HG03139 (cell line): ENCODE measurements at regions not wholly inside any gene's neighbourhood (a gene's known extent, or its start where the extent isn't known, plus 50 kb on each side); places are given as distances from the start of the nearest gene placed in this dataset.
"Not testable (repeated sequence)": the region's sequence is repeated elsewhere in the genome, so short reads cannot be mapped to it uniquely, and the experiment has no call there.

Source experiments
- ATAC-seq: cut with Tn5 transposase; IDR thresholded peaks from one replicate; pipeline ENCODE4 v1.9.1; 2021; ENCODE audit not compliant: unreplicated experiment

GRCh38 chr7:121745856-121746255 lies 127.1 kb upstream of the PTPRZ1 start:
- no peak for ATAC-seq

- no peak for ATAC-seq
Measured at GRCh38 chr7:121744877-121745276, 128.1 kb upstream of the PTPRZ1 start.

GRCh38 chr7:121744319-121744718 lies 128.6 kb upstream of the PTPRZ1 start:
- ATAC-seq: no peak

GRCh38 chr7:121741896-121742295 lies 131.1 kb upstream of the PTPRZ1 start:
- ATAC-seq: no peak

- ATAC-seq: no peak
Measured at GRCh38 chr7:121739465-121739864, 133.5 kb upstream of the PTPRZ1 start.

- no peak for ATAC-seq
Measured at GRCh38 chr7:121730869-121731268, 142.1 kb upstream of the PTPRZ1 start.

- no peak for ATAC-seq
Measured at GRCh38 chr7:121714559-121715303, 158.2 kb upstream of the PTPRZ1 start.

- ATAC-seq: not testable (repeated sequence)
Measured at GRCh38 chr7:121712961-121713360, 160.0 kb upstream of the PTPRZ1 start.

- ATAC-seq: no peak
Measured at GRCh38 chr7:121697731-121698316, 175.1 kb upstream of the PTPRZ1 start.

- ATAC-seq: no peak
Measured at GRCh38 chr7:121696954-121697353, 176.0 kb upstream of the PTPRZ1 start.

- ATAC-seq: no peak
Measured at GRCh38 chr7:121689749-121690148, 183.2 kb upstream of the PTPRZ1 start.

GRCh38 chr7:121681700-121682099 lies 191.3 kb upstream of the PTPRZ1 start:
- ATAC-seq: no peak

- ATAC-seq: no peak
Measured at GRCh38 chr7:121676168-121676567, 196.8 kb upstream of the PTPRZ1 start.

- not testable (repeated sequence) for ATAC-seq
Measured at GRCh38 chr7:121674455-121674854, 198.5 kb upstream of the PTPRZ1 start.

- no peak for ATAC-seq
Measured at GRCh38 chr7:121669144-121669543, 203.8 kb upstream of the PTPRZ1 start.

- no peak for ATAC-seq
Measured at GRCh38 chr7:121666306-121666705, 206.7 kb upstream of the PTPRZ1 start.

- no peak for ATAC-seq
Measured at GRCh38 chr7:121643320-121643719, 229.6 kb upstream of the PTPRZ1 start.

- ATAC-seq: no peak
Measured at GRCh38 chr7:121639705-121640104, 233.3 kb upstream of the PTPRZ1 start.

- ATAC-seq: no peak
Measured at GRCh38 chr7:121638286-121638685, 234.7 kb upstream of the PTPRZ1 start.

- ATAC-seq: no peak
Measured at GRCh38 chr7:121634356-121634755, 238.2 kb upstream of the FAM3C start.

GRCh38 chr7:121633186-121633585 lies 237.1 kb upstream of the FAM3C start:
- ATAC-seq: no peak

GRCh38 chr7:121624958-121625357 lies 228.8 kb upstream of the FAM3C start:
- ATAC-seq: no peak
